Activated naive CD8-positive, alpha-beta T cell (primary cell): ENCODE measurements at regions not wholly inside any gene's neighbourhood (a gene's known extent, or its start where the extent isn't known, plus 50 kb on each side); places are given as distances from the start of the nearest gene placed in this dataset.
"Not testable (repeated sequence)": the region's sequence is repeated elsewhere in the genome, so short reads cannot be mapped to it uniquely, and the experiment has no call there.

Experiments used
- H3K27ac Mint-ChIP-seq: one replicate; pipeline ENCODE4 v1.8.0; 2021; ENCODE audit warnings: mixed read lengths
- H3K27me3 Mint-ChIP-seq: one replicate; pipeline ENCODE4 v1.8.0; 2021; ENCODE audit warnings: mixed read lengths
- H3K36me3 Mint-ChIP-seq: one replicate; pipeline ENCODE4 v1.8.0; 2021; ENCODE audit warnings: mixed read lengths
- H3K4me1 Mint-ChIP-seq: one replicate; pipeline ENCODE4 v1.8.0; 2021; ENCODE audit warnings: low read depth, mixed read lengths
- H3K4me3 Mint-ChIP-seq: one replicate; pipeline ENCODE4 v1.8.0; 2021; ENCODE audit warnings: mild to moderate bottlenecking, mixed read lengths
- H3K9me3 Mint-ChIP-seq: one replicate; pipeline ENCODE4 v1.8.0; 2021; ENCODE audit warnings: low read depth, mixed read lengths

GRCh38 chr13:109315481-109315880 lies 470.9 kb downstream of the IRS2 start:
- peaks cover 5% of the 10 kb centered on the region for H3K27me3 Mint-ChIP-seq
- no peak overlapping the region for H3K4me3 Mint-ChIP-seq
- no peaks in the 10 kb centered on the region for H3K9me3 Mint-ChIP-seq
- H3K27ac Mint-ChIP-seq, result no peak overlapping the region
- H3K36me3 Mint-ChIP-seq, result no peaks in the 10 kb centered on the region
- no peaks in the 10 kb centered on the region for H3K4me1 Mint-ChIP-seq

- Mint-ChIP-seq H3K36me3 (no peaks in the 10 kb centered on the region), H3K4me3 (no peak overlapping the region), H3K9me3 (no peaks in the 10 kb centered on the region), H3K4me1 (no peaks in the 10 kb centered on the region), H3K27me3 (peaks cover 5% of the 10 kb centered on the region), H3K27ac (no peak overlapping the region)
These were observed 472.3 kb downstream of the IRS2 start for GRCh38 chr13:109314101-109314500.

- H3K9me3 Mint-ChIP-seq, result no peaks in the 10 kb centered on the region
- H3K36me3 Mint-ChIP-seq, result no peaks in the 10 kb centered on the region
- peaks cover 5% of the 10 kb centered on the region for H3K27me3 Mint-ChIP-seq
- no peak overlapping the region for H3K27ac Mint-ChIP-seq
- no peaks in the 10 kb centered on the region for H3K4me1 Mint-ChIP-seq
- H3K4me3 Mint-ChIP-seq, result no peak overlapping the region
These were observed 474.0 kb downstream of the IRS2 start for GRCh38 chr13:109312399-109312798.

DNA sequence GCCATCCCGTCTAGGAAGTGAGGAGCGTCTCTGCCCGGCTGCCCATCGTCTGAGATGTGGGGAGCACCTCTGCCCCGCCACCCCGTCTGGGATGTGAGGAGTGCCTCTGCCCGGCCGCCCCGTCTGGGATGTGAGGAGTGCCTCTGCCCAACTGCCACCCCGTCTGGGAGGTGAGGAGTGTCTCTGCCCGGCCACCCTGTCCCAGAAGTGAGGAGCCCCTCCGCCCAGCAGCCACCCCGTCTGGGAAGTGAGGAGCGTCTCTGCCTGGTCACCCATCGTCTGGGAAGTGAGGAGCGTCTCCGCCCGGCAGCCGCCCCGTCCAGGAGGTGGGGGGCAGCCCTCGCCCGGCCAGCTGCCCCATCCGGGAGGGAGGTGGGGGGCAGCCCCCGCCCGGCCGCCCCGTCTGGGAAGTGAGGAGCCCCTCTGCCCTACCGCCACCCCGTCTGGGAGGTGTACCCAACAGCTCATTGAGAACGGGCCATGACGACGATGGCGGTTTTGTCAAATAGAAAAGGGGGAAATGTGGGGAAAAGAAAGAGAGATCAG lies 474.9 kb downstream of the IRS2 start:
- H3K27ac Mint-ChIP-seq, H3K36me3 Mint-ChIP-seq, H3K4me1 Mint-ChIP-seq, H3K27me3 Mint-ChIP-seq, H3K9me3 Mint-ChIP-seq, H3K4me3 Mint-ChIP-seq: not testable (repeated sequence)

DNA sequence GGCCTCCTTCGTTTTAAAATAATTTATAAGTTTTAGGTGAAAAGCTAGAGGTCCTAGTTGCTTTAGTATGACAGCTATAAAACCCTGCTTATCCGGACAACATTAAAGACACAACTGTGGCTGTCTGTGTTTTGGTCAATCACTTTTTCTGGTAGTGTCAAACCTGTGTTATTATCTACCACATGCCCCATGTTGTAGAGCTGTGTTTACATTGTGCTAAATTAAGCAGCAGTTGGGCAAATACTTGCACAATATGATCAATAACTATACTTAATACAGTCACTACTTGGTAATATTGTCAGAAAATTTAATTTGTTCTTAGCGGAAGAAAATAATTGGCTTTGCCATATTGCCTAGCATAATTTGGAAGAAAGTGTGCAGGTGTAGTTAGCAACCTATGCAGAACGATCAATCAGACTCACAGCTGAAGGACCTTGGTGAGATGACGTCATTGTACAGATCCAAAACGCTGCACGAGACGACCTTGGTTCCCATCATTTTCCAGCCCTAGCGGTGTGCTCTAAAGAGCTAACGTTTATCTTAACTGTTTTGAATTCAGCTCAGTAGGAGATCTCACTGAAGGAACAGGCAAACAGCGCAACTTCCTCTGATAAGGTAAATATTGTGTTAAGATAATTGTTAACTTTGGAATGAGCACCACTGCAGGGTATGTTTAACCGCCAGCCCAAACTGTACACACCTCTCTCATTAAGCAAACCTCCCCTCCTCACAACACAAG lies 476.6 kb downstream of the IRS2 start:
- no peak overlapping the region for H3K4me3 Mint-ChIP-seq
- no peak overlapping the region for H3K27ac Mint-ChIP-seq
- H3K36me3 Mint-ChIP-seq, result no peaks in the 10 kb centered on the region
- H3K9me3 Mint-ChIP-seq, result no peaks in the 10 kb centered on the region
- no peaks in the 10 kb centered on the region for H3K4me1 Mint-ChIP-seq
- peaks cover 3% of the 10 kb centered on the region for H3K27me3 Mint-ChIP-seq

DNA sequence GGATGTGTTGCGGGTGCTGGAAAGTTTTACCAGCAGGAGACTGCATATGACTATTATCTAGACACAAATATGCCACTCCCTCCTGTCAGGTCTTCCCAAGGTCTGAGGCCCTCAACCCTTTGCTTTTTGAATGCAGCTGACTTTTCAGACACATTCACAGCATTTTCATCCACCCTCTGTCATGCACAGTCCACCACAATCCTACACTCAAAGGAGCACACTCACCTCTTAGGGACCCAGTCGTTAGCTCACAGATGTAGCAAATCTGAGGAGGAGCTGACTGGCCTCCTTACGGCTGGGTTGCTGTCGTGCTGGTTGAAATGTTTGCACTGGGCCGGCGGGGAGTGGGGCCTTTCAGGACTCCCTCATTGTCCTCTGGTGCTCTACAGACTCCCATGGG lies 479.4 kb downstream of the IRS2 start:
- Mint-ChIP-seq H3K4me1 (no peaks in the 10 kb centered on the region), H3K9me3 (no peaks in the 10 kb centered on the region), H3K4me3 (no peak overlapping the region), H3K36me3 (no peaks in the 10 kb centered on the region), H3K27ac (no peak overlapping the region), H3K27me3 (no peaks in the 10 kb centered on the region)

DNA sequence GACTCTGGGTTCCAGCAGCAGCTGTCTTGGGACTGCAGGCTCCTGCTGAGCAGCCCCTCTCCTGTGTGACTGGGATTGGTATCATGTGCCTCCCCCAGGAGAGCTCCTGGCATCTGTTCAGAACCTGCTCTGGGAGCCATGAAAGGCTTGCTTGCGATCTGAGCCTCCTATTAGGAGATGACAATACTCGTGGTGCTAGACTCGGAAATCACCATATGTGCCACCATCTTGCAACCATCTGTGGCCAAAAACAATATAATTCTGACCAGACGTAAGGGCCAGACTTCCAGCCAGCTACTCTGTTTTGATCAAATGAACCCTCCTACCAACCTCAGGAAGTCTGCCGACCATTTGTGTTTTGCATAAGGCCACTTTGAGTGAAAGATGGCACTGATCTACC lies 484.7 kb downstream of the IRS2 start:
- Mint-ChIP-seq H3K9me3 (no peaks in the 10 kb centered on the region), H3K4me3 (no peak overlapping the region), H3K4me1 (no peaks in the 10 kb centered on the region), H3K36me3 (no peaks in the 10 kb centered on the region), H3K27me3 (no peaks in the 10 kb centered on the region), H3K27ac (no peak overlapping the region)

DNA sequence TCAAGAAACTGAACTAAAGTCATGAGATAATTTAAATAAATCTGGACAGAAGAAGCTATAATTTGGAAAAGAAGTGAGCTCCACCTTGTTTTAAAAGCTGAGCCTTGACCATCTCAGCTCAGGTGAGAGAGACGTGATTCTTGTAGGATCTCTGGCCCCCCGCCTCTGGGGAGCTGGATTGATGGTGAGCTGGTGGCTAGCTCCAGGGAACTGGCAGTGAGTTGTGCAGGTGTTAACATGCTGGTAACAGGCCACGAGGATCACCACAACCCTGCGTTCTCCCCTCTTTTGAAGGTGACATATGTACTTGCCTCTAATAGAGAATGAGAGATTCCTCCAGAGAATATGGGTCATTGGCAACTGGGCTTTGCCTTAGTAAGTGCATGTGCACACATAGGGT lies 485.1 kb downstream of the IRS2 start:
- Mint-ChIP-seq H3K27ac (no peak overlapping the region), H3K4me1 (no peaks in the 10 kb centered on the region), H3K27me3 (no peaks in the 10 kb centered on the region), H3K36me3 (no peaks in the 10 kb centered on the region), H3K9me3 (no peaks in the 10 kb centered on the region), H3K4me3 (no peak overlapping the region)

DNA sequence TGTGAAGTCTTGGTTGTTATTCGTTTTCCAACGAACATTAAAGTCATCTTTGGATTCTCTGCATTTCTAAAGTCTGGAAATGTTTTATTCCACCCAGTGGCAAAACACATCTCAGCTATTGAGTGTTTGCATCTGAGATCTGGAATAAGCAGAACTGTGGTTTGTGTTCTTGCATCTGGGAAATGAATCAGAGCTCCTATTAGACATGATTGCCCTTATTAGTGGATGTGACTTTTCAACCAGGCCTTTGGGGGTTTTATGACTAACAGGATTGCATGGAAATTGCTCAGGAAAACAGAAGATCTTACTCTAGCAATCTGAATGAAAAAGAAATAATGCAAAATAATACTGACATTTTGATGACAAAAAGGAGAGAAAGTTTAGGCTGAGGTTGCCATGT lies 488.8 kb downstream of the IRS2 start:
- peaks cover 4% of the 10 kb centered on the region for H3K9me3 Mint-ChIP-seq

GRCh38 chr13:109293166-109293565 lies 493.2 kb downstream of the IRS2 start:
- no peak overlapping the region for H3K4me3 Mint-ChIP-seq
- peaks cover 4% of the 10 kb centered on the region for H3K27me3 Mint-ChIP-seq
- no peaks in the 10 kb centered on the region for H3K4me1 Mint-ChIP-seq
- peaks cover 4% of the 10 kb centered on the region for H3K9me3 Mint-ChIP-seq
- H3K36me3 Mint-ChIP-seq, result no peaks in the 10 kb centered on the region
- H3K27ac Mint-ChIP-seq, result no peak overlapping the region

More for the DNA sequence above, 488.8 kb downstream of the IRS2 start:
- no peaks in the 10 kb centered on the region for H3K4me1 Mint-ChIP-seq
- no peak overlapping the region for H3K4me3 Mint-ChIP-seq
- H3K27ac Mint-ChIP-seq, result no peak overlapping the region
- peaks cover 4% of the 10 kb centered on the region for H3K27me3 Mint-ChIP-seq
- H3K36me3 Mint-ChIP-seq, result no peaks in the 10 kb centered on the region

GRCh38 chr13:109288151-109288709 lies 498.2 kb downstream of the IRS2 start:
- Mint-ChIP-seq H3K36me3 (no peaks in the 10 kb centered on the region), H3K4me1 (no peaks in the 10 kb centered on the region), H3K4me3 (no peak overlapping the region), H3K27ac (no peak overlapping the region), H3K9me3 (no peaks in the 10 kb centered on the region), H3K27me3 (no peaks in the 10 kb centered on the region)

- Mint-ChIP-seq H3K4me1 (no peaks in the 10 kb centered on the region), H3K4me3 (no peak overlapping the region), H3K27ac (no peak overlapping the region), H3K9me3 (no peaks in the 10 kb centered on the region), H3K27me3 (no peaks in the 10 kb centered on the region), H3K36me3 (no peaks in the 10 kb centered on the region)
These were observed 498.8 kb downstream of the IRS2 start for GRCh38 chr13:109287553-109287952.

DNA sequence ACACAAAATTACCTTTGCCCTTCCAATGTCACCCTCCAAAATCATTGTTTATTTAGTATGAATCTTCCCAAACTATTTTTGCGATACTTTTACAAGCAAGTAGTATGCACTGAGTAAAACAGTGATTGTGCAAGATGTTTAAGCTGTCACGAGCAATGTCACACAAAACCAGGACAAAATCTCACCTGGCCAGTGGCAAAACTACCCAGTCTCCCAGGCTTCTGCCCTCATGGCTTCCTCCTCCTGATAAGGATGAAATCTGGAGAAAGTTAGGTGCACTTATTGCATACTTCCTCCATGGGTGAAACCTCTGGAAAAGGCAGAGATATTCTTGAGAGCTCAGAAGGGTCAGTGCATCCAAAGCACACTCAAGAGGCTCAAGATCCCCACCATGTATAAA lies 500.8 kb downstream of the IRS2 start:
- Mint-ChIP-seq H3K36me3 (no peaks in the 10 kb centered on the region), H3K9me3 (no peaks in the 10 kb centered on the region), H3K27ac (no peak overlapping the region)

GRCh38 chr13:109281903-109282635 lies 504.3 kb downstream of the IRS2 start:
- Mint-ChIP-seq H3K9me3 (no peaks in the 10 kb centered on the region), H3K27ac (no peak overlapping the region), H3K4me1 (no peaks in the 10 kb centered on the region), H3K27me3 (peaks cover 1% of the 10 kb centered on the region), H3K4me3 (no peak overlapping the region), H3K36me3 (no peaks in the 10 kb centered on the region)

More for the DNA sequence above, 500.8 kb downstream of the IRS2 start:
- H3K27me3 Mint-ChIP-seq, result no peaks in the 10 kb centered on the region
- no peaks in the 10 kb centered on the region for H3K4me1 Mint-ChIP-seq
- H3K4me3 Mint-ChIP-seq, result no peak overlapping the region
